ENCODE measurements at regions not wholly inside any gene's neighbourhood (a gene's known extent, or its start where the extent isn't known, plus 50 kb on each side); places are given as distances from the start of the nearest gene placed in this dataset.

DNA sequence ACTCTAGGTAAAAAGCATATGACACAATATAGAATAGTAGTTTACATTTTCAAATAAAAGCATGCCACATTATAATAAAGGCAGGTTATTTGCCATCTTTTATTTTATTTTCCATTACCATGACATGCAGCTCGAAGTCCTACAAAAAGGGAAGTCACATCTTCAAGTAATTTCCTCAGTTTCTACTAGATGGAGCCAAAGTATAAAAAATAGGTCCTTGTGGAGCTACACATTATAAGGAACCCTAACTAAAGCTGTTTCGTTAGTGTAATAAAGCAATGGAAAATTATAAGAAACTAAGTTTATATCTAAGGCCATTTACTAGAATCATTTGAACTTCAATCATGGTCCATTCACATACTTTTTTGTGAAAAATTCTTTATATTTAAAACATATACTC lies 674.5 kb downstream of the KCNJ3 start:
- intact Hi-C loops (cut with DNase I) = no loop called here

DNA sequence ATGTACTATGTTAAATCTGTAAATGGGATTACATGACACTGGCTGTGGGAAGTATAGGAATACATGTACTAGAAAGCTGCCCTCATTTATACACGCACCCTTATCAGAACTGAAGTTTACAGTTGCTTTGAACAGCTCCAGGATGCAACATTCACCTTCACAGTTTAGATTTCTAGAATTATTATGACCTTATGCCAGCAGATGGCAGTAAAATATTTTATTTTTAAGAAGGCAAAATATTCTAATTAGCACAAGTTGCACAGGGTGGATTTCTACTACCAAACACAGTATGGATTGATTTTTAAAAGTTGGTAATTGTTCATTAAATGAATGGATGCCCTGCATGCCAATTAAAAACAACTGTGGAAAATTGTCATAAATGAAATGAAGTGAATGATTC lies 670.4 kb downstream of the KCNJ3 start:
- H3K36me3 ChIP-seq = no peaks in the 10 kb centered on the region
- TF ChIP-seq POLR2A (IDR thresholded peaks at IDR 0.05) = no peak
- no peak for TF ChIP-seq CTCF (IDR thresholded peaks at IDR 0.05)
- TF ChIP-seq POLR2AphosphoS5 (IDR thresholded peaks at IDR 0.05; ENCODE audit: insufficient read depth in 1 of 2, low read depth in 1 of 2) = no peak
- no peaks in the 10 kb centered on the region for H3K9me3 ChIP-seq
- no peaks in the 10 kb centered on the region for H3K27me3 ChIP-seq
- no peak overlapping the region for H3K27ac ChIP-seq
- no peak overlapping the region for H3K4me3 ChIP-seq
- intact Hi-C loops (cut with DNase I) = no loop called here
- no peak for DNase-seq (ENCODE audit: extremely low spot score in 2 of 2)
- no peaks in the 10 kb centered on the region for H3K4me1 ChIP-seq

More for the DNA sequence above, 674.5 kb downstream of the KCNJ3 start:
- H3K9me3 ChIP-seq = no peaks in the 10 kb centered on the region
- no peak overlapping the region for H3K27ac ChIP-seq
- H3K4me3 ChIP-seq = no peak overlapping the region
- no peak for DNase-seq (ENCODE audit: extremely low spot score in 2 of 2)
- H3K4me1 ChIP-seq = no peaks in the 10 kb centered on the region
- H3K27me3 ChIP-seq = no peaks in the 10 kb centered on the region
- TF ChIP-seq CTCF (IDR thresholded peaks at IDR 0.05) (no peak), POLR2AphosphoS5 (IDR thresholded peaks at IDR 0.05; ENCODE audit: insufficient read depth in 1 of 2, low read depth in 1 of 2) (no peak), POLR2A (IDR thresholded peaks at IDR 0.05) (no peak)
- H3K36me3 ChIP-seq = no peaks in the 10 kb centered on the region

DNA sequence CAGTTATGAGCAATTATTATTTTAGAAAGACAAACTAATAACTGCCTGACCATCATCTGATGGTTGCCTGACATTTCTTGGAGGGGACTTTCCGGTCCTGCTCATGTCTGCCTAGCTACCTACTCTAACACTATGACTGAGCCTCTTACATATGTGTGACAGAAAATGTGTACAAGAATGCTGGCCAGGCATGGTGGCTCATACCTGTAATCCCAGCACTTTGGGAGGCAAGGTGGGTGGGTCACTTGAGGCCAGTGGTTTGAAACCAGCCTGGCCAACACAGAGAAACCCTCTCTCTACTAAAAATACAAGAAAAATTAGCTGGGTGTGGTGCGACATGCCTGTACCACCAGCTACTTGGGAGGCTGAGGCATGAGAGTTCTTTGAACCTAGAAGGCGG lies 666.3 kb downstream of the KCNJ3 start:
- no peak for DNase-seq (ENCODE audit: extremely low spot score in 2 of 2)
- TF ChIP-seq CTCF (IDR thresholded peaks at IDR 0.05) = no peak
- TF ChIP-seq POLR2A (IDR thresholded peaks at IDR 0.05) = no peak
- Histone ChIP-seq H3K4me1 (no peaks in the 10 kb centered on the region), H3K27ac (no peak overlapping the region), H3K36me3 (no peaks in the 10 kb centered on the region), H3K9me3 (no peaks in the 10 kb centered on the region), H3K27me3 (no peaks in the 10 kb centered on the region), H3K4me3 (no peak overlapping the region)
- intact Hi-C loops (cut with DNase I) = no loop called here

DNA sequence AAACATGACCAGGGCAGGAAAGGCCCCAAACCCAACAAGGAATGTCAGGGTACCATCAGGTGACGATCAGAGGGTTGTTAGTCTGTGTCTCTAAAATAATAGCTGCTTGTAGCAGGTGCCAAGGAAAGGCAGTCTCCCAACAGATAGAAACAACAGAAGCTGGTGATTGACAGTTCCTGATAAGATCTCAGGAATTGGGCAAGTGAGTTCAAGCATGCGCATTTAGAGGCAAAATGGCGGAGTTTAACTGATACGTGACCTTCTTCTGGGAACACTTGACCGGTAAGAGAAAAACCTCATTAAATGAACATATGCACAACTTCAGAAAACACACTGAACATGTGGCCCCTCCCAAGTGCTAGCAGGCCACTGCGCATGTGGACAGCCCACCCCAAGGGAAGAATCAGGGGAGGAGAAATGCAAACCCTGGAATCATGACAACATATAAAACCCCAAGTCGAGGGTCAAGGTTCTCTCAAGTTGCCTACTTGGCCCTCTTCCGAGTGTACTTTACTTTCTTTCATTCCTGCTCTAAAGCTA lies 664.9 kb downstream of the KCNJ3 start:
- Histone ChIP-seq H3K27ac (no peak overlapping the region), H3K27me3 (no peaks in the 10 kb centered on the region), H3K4me3 (no peak overlapping the region), H3K36me3 (no peaks in the 10 kb centered on the region), H3K9me3 (no peaks in the 10 kb centered on the region), H3K4me1 (no peaks in the 10 kb centered on the region)
- intact Hi-C loops (cut with DNase I) = no loop called here
- no peak for TF ChIP-seq CTCF (IDR thresholded peaks at IDR 0.05)
- no peak for TF ChIP-seq POLR2A (IDR thresholded peaks at IDR 0.05)
- no peak for TF ChIP-seq POLR2AphosphoS5 (IDR thresholded peaks at IDR 0.05; ENCODE audit: insufficient read depth in 1 of 2, low read depth in 1 of 2)
- DNase-seq (ENCODE audit: extremely low spot score in 2 of 2) = no peak

DNA sequence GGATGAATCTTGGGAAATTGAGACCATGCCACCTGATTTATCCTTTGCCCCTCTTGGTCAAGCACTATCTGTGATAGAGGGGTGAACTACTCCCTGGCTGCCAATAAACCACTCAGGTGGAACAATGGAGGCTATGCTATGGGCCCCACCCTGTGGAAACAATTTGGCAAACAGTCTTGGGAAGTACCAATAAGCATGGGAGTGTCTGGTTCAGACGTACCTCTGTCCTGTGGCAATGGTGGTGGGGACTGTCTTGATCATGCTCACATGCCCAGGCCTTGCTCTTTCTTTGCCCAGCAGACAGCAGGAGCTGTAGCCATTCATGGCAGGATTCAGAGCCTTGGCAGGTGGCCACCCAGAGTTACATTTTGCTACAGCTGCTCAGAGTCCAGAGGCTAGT lies 658.7 kb downstream of the KCNJ3 start:
- H3K4me3 ChIP-seq = no peak overlapping the region
- no peaks in the 10 kb centered on the region for H3K36me3 ChIP-seq
- DNase-seq (ENCODE audit: extremely low spot score in 2 of 2) = no peak
- intact Hi-C loops (cut with DNase I) = no loop called here
- no peaks in the 10 kb centered on the region for H3K9me3 ChIP-seq
- no peak overlapping the region for H3K27ac ChIP-seq
- no peaks in the 10 kb centered on the region for H3K4me1 ChIP-seq
- H3K27me3 ChIP-seq = no peaks in the 10 kb centered on the region
- TF ChIP-seq CTCF (IDR thresholded peaks at IDR 0.05) (no peak), POLR2A (IDR thresholded peaks at IDR 0.05) (no peak), POLR2AphosphoS5 (IDR thresholded peaks at IDR 0.05; ENCODE audit: insufficient read depth in 1 of 2, low read depth in 1 of 2) (no peak)
